ENCODE measurements at regions not wholly inside any gene's neighbourhood (a gene's known extent, or its start where the extent isn't known, plus 50 kb on each side); places are given as distances from the start of the nearest gene placed in this dataset.

- TF ChIP-seq CTCF (IDR thresholded peaks at IDR 0.05; ENCODE audit: extremely low read depth in 1 of 2, insufficient read depth in 1 of 2, low read depth in 1 of 2, low read length in 2 of 2) (no peak), POLR2A (IDR thresholded peaks at IDR 0.05; ENCODE audit: low read depth, low read length) (no peak), EZH2 (IDR thresholded peaks at IDR 0.05; ENCODE audit: borderline replicate concordance, low read depth, low read length, severe bottlenecking) (no peak), MAX (IDR thresholded peaks at IDR 0.05; ENCODE audit: insufficient read depth, insufficient read length) (no peak), FOS (IDR thresholded peaks at IDR 0.05; ENCODE audit: borderline replicate concordance, insufficient read depth, low read length) (no peak), POLR2AphosphoS5 (IDR thresholded peaks at IDR 0.05; ENCODE audit: insufficient read depth, low read depth, low read length) (no peak), MYC (IDR thresholded peaks at IDR 0.05; ENCODE audit: low read depth, low read length) (no peak), JUN (IDR thresholded peaks at IDR 0.05; ENCODE audit: borderline replicate concordance, insufficient read depth, insufficient read length, low read depth) (no peak), GATA2 (IDR thresholded peaks at IDR 0.05; ENCODE audit: insufficient read depth, insufficient read length, low read depth, low read length) (no peak)
Observed at GRCh38 chr6:166814390-166814789, 142.0 kb downstream of the RNASET2 start.

Data from endothelial cell of umbilical vein (primary cell).